ENCODE measurements at regions not wholly inside any gene's neighbourhood (a gene's known extent, or its start where the extent isn't known, plus 50 kb on each side); places are given as distances from the start of the nearest gene placed in this dataset.

DNA sequence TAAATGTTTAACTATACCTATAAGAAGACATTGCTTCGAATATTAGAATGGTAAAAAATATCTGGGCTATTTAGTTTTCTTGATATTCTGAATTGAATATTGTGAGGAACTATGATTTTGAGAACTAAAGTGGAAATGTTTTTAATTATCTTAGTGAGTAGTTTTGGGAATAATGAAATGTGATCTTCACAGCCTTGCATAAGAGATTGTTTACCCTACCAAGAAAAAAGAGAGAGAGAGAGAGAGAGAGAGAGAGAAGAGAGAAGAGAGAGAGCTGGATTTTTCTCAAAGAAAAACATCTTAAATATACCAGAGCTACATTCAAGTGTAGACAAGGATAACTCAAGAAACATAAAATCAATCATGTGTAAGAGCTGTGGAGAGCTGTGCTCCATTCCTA, 148.7 kb upstream of the MAD2L1 start:
- TF ChIP-seq CTCF (IDR thresholded peaks at IDR 0.05) (no peak), POLR2A (IDR thresholded peaks at IDR 0.05) (no peak)
